PC-9 (cell line): ENCODE measurements at regions not wholly inside any gene's neighbourhood (a gene's known extent, or its start where the extent isn't known, plus 50 kb on each side); places are given as distances from the start of the nearest gene placed in this dataset.
"Not testable (repeated sequence)": the region's sequence is repeated elsewhere in the genome, so short reads cannot be mapped to it uniquely, and the experiment has no call there.

Source experiments
- BruUV-seq: library from RNA; stranded (reverse); fragments of 400-500 nt; replicated peaks from 2 replicates; lab custom pipeline; 2021; lab: Mats Ljungman, UMichigan
- CTCF ChIA-PET: fragments of 300-600 bp; sonication (Branson Sonifier 250); formaldehyde crosslinking; loops from one replicate; lab custom pipeline; 2022; ENCODE audit warnings: antibody characterized with exemption; lab: Charles Lee
- POLR2A ChIA-PET: fragments of 300-600 bp; sonication (Branson Sonifier 250); formaldehyde crosslinking; loops from one replicate; lab custom pipeline; 2022; ENCODE audit warnings: antibody characterized with exemption; ENCODE audit not compliant: unreplicated experiment; lab: Charles Lee
- DNase-seq, 2 experiments: peaks; one replicate each; pipeline versions ENCODE4 v3.0.0 to v3.0.0-alpha.2; 2015 to 2022; ENCODE audit warnings: mixed read lengths in 1 of 2
- H2AFZ ChIP-seq: fragments of 200-600 bp; sonication (generic); 2 replicates; pipeline ENCODE4 v1.8.1; 2017; ENCODE audit warnings: antibody characterized with exemption
- H3F3A ChIP-seq: fragments of 200-600 bp; sonication (generic); 2 replicates; pipeline ENCODE4 v1.8.1; 2017; ENCODE audit warnings: antibody characterized with exemption, mild to moderate bottlenecking, low read depth; ENCODE audit not compliant: insufficient read depth
- H3K27ac ChIP-seq: fragments of 200-600 bp; sonication (generic); 2 replicates; pipeline ENCODE4 v1.6.1; 2016; ENCODE audit warnings: mixed run types
- H3K27me3 ChIP-seq: fragments of 200-600 bp; sonication (generic); 2 replicates; pipeline ENCODE4 v1.6.1; 2016; ENCODE audit warnings: low read depth, mixed run types; ENCODE audit not compliant: insufficient read depth
- H3K36me3 ChIP-seq: fragments of 200-600 bp; sonication (generic); 2 replicates; pipeline ENCODE4 v1.6.1; 2016; ENCODE audit warnings: low read depth, mixed run types
- H3K4me1 ChIP-seq: fragments of 200-600 bp; sonication (generic); replicated peaks from 2 replicates; pipeline ENCODE4 v1.6.1; 2016; ENCODE audit warnings: mixed run types; ENCODE audit not compliant: insufficient read depth
- H3K4me2 ChIP-seq: fragments of 200-600 bp; sonication (generic); 2 replicates; pipeline ENCODE4 v1.6.1; 2017; ENCODE audit warnings: mixed run types
- H3K4me3 ChIP-seq: fragments of 200-600 bp; sonication (generic); 2 replicates; pipeline ENCODE4 v1.6.1; 2016; ENCODE audit warnings: mixed run types
- H3K79me2 ChIP-seq: fragments of 200-600 bp; sonication (generic); 2 replicates; pipeline ENCODE4 v1.6.1; 2017; ENCODE audit warnings: low read depth, mixed run types
- H3K9me2 ChIP-seq: fragments of 200-600 bp; sonication (generic); 2 replicates; pipeline ENCODE4 v1.8.1; 2017; ENCODE audit warnings: mild to moderate bottlenecking; ENCODE audit not compliant: insufficient read depth
- H3K9me3 ChIP-seq: fragments of 200-600 bp; sonication (generic); 2 replicates; pipeline ENCODE4 v1.8.1; 2016; ENCODE audit warnings: low read depth; ENCODE audit not compliant: insufficient read depth
- H4K20me1 ChIP-seq: fragments of 200-600 bp; sonication (generic); 2 replicates; pipeline ENCODE4 v1.8.1; 2017; ENCODE audit not compliant: insufficient read depth
- CTCF ChIP-seq: fragments of 200-600 bp; sonication (generic); conservative IDR thresholded peaks from 2 replicates; pipeline ENCODE4 v1.6.1; 2017; ENCODE audit warnings: mixed run types, antibody characterized with exemption, mild to moderate bottlenecking, moderate library complexity
- EZH2 ChIP-seq: fragments of 200-600 bp; sonication (generic); IDR thresholded peaks from 2 replicates; pipeline ENCODE4 v1.8.0; 2017; ENCODE audit warnings: antibody characterized with exemption, low read depth
- intact Hi-C: fragments of 100-400 bp; cut with micrococcal nuclease; formaldehyde crosslinking; loops from one replicate; pipeline ENCODE4 v1.10.0; 2022; ENCODE audit not compliant: unreplicated experiment

GRCh38 chrX:79466636-79467035, 99.5 kb upstream of the ITM2A start:
- intact Hi-C loops, result no loop called here
- ChIA-PET CTCF (no interaction called here), POLR2A (no interaction called here)

GRCh38 chrX:79462458-79462857, 95.3 kb upstream of the ITM2A start:
- H3K27me3 ChIP-seq, result no peaks in the 10 kb centered on the region
- H2AFZ ChIP-seq, result no peak overlapping the region
- no TSS peak for BruUV-seq
- H3K4me3 ChIP-seq, result no peak overlapping the region
- H3K36me3 ChIP-seq, result no peaks in the 10 kb centered on the region
- H3F3A ChIP-seq, result no peaks in the 10 kb centered on the region
- intact Hi-C loops, result no loop called here
- H3K79me2 ChIP-seq, result no peaks in the 10 kb centered on the region
- no peaks in the 10 kb centered on the region for H4K20me1 ChIP-seq
- H3K4me1 ChIP-seq, result no peaks in the 10 kb centered on the region
- no peaks in the 10 kb centered on the region for H3K9me3 ChIP-seq
- H3K27ac ChIP-seq, result no peak overlapping the region
- TF ChIP-seq CTCF (no peak), EZH2 (no peak)
- DNase-seq, result no peak
- H3K9me2 ChIP-seq, result no peaks in the 10 kb centered on the region
- ChIA-PET POLR2A (no interaction called here), CTCF (no interaction called here)
- H3K4me2 ChIP-seq, result no peak overlapping the region

More at GRCh38 chrX:79466636-79467035, 99.5 kb upstream of the ITM2A start:
- Histone ChIP-seq H3K27ac (no peak overlapping the region), H3K4me1 (no peaks in the 10 kb centered on the region), H3K36me3 (no peaks in the 10 kb centered on the region), H3K9me2 (no peaks in the 10 kb centered on the region), H3K79me2 (no peaks in the 10 kb centered on the region), H4K20me1 (no peaks in the 10 kb centered on the region), H3K9me3 (no peaks in the 10 kb centered on the region), H3K4me2 (no peak overlapping the region), H3F3A (no peaks in the 10 kb centered on the region), H3K4me3 (no peak overlapping the region), H3K27me3 (no peaks in the 10 kb centered on the region), H2AFZ (no peak overlapping the region)
- DNase-seq, result no peak
- TF ChIP-seq EZH2 (no peak), CTCF (no peak)
- BruUV-seq, result no TSS peak

- H3K4me3 ChIP-seq, DNase-seq, CTCF ChIA-PET, intact Hi-C loops, H3K9me3 ChIP-seq, H4K20me1 ChIP-seq, H3K27ac ChIP-seq, H3K4me2 ChIP-seq, POLR2A ChIA-PET, H3F3A ChIP-seq, H3K27me3 ChIP-seq, H3K79me2 ChIP-seq, H3K36me3 ChIP-seq, H3K9me2 ChIP-seq, BruUV-seq, H3K4me1 ChIP-seq, H2AFZ ChIP-seq: not testable (repeated sequence)
Observed at GRCh38 chrX:79456593-79456992, 89.5 kb upstream of the ITM2A start.

GRCh38 chrX:79452881-79453280, 85.7 kb upstream of the ITM2A start:
- ChIA-PET CTCF (no interaction called here), POLR2A (no interaction called here)
- Histone ChIP-seq H3K9me3 (no peaks in the 10 kb centered on the region), H3K27ac (no peak overlapping the region), H3K4me3 (no peak overlapping the region), H3K79me2 (no peaks in the 10 kb centered on the region), H4K20me1 (no peaks in the 10 kb centered on the region), H3K27me3 (no peaks in the 10 kb centered on the region), H3F3A (no peaks in the 10 kb centered on the region), H3K9me2 (no peaks in the 10 kb centered on the region), H3K4me2 (no peak overlapping the region), H3K36me3 (no peaks in the 10 kb centered on the region), H2AFZ (no peak overlapping the region), H3K4me1 (no peaks in the 10 kb centered on the region)
- BruUV-seq, result no TSS peak
- DNase-seq, result no peak
- intact Hi-C loops, result no loop called here
- TF ChIP-seq CTCF (no peak), EZH2 (no peak)
